ENCODE measurements at regions not wholly inside any gene's neighbourhood (a gene's known extent, or its start where the extent isn't known, plus 50 kb on each side); places are given as distances from the start of the nearest gene placed in this dataset.

DNA sequence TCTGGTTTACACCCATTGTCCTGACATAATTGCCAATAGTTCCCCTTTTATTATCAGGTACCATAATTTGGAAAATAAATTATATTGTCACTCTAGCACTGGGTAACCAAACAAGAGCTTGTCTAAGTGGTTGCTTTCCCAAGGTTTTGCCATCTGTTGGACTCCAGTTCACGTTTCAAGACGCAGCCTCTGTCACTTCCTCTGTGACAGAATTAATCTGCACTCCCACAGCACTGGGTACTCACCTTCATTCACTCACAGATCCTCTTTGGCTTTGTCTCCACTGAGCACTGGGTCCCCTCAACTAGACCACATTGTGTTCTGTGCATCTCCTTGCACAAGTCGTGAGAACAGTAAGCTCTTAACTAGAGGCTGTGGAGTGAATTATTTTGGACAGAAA lies 123.6 kb upstream of the JUN start:
- WGBS, 2 donors, result 31 to 58% methylated on average over 3 of the region's 3 CpGs
- intact Hi-C loops (cut with DNase I), result loop anchor here (5.0 kb wide), 1 partner anchor 60 kb away; no protein-coding TSS in a partner anchor
- Histone ChIP-seq H3K36me3 (no peaks in the 10 kb centered on the region), H3K4me1 (peaks cover 0 to 21% (median 7%) of the 10 kb centered on the region in 4 donors), H3K27me3 (no peaks in the 10 kb centered on the region), H3K9me3 (no peaks in the 10 kb centered on the region), H3K4me3 (no peak overlapping the region), H3K27ac (no peak overlapping the region)
- TF ChIP-seq, protein P1, sequence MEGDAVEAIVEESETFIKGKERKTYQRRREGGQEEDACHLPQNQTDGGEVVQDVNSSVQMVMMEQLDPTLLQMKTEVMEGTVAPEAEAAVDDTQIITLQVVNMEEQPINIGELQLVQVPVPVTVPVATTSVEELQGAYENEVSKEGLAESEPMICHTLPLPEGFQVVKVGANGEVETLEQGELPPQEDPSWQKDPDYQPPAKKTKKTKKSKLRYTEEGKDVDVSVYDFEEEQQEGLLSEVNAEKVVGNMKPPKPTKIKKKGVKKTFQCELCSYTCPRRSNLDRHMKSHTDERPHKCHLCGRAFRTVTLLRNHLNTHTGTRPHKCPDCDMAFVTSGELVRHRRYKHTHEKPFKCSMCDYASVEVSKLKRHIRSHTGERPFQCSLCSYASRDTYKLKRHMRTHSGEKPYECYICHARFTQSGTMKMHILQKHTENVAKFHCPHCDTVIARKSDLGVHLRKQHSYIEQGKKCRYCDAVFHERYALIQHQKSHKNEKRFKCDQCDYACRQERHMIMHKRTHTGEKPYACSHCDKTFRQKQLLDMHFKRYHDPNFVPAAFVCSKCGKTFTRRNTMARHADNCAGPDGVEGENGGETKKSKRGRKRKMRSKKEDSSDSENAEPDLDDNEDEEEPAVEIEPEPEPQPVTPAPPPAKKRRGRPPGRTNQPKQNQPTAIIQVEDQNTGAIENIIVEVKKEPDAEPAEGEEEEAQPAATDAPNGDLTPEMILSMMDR (IDR thresholded peaks at IDR 0.05), result no peak
- no peak for TF ChIP-seq EP300 (IDR thresholded peaks at IDR 0.05)
- DNase-seq, result no peak

DNA sequence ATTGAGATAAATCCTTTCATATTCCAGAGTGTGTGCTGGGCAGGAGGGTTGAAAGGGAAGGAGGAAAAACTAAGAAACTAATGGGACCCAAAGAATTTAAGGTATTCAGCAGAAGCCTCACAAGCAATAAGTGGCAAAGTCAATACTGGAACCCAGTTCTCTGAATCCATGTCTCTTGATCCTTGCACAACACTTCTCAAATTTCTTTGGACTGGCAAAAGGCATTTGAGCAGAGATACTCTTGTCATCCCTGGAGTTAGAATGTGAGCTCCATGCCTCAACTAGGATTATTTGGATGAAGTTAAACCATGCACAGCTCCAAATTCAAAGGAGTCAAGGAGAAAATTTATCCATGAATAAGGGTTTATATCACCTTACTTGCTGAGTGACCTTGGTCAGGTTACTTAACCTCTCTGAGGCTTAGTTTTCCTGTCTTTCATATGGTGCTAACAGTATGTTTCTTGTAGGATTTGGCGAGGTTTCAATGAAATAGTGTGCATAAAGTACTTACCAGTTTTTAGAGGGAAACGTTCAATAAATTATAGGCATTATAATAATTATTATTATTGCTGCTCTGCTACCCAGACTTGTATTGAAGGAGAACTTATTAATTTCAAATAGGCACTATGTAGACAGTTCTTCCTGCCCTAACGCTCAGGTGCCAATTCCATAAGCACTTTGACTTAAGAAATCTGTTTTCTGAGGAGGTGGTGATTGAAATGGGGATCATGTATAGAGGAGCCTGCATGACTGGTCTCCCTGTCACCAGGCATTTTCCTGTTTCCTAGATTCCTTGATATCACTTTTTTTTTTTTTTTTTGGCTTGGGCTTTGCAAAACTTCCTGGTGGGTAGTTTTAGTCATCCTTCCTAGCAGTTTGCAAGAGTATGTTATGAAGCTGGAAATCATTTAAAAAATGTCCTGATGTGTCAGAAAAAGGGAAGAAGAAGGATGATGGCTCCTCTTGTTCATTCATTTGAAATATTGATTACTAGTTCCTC lies 125.0 kb upstream of the JUN start:
- 81 to 90% methylated on average over 3 of the region's 3 CpGs for WGBS, 2 donors
- intact Hi-C loops (cut with DNase I), result loop anchor here (5.0 kb wide), 1 partner anchor 58 kb away; no protein-coding TSS in a partner anchor
- TF ChIP-seq POLR2A (IDR thresholded peaks at IDR 0.05) (no peak), POLR2AphosphoS5 (IDR thresholded peaks at IDR 0.05) (no peak), EP300 (IDR thresholded peaks at IDR 0.05) (no peak)
- TF ChIP-seq, protein P1 (IDR thresholded peaks at IDR 0.05), result no peak
- no peaks in the 10 kb centered on the region for H3K9me3 ChIP-seq
- no peak for DNase-seq
- no peaks in the 10 kb centered on the region for H3K36me3 ChIP-seq
- peaks cover 0 to 14% (median 5%) of the 10 kb centered on the region in 4 donors for H3K4me1 ChIP-seq
- H3K4me3 ChIP-seq, result no peak overlapping the region
- H3K27me3 ChIP-seq, result no peaks in the 10 kb centered on the region
- no peak overlapping the region for H3K27ac ChIP-seq

DNA sequence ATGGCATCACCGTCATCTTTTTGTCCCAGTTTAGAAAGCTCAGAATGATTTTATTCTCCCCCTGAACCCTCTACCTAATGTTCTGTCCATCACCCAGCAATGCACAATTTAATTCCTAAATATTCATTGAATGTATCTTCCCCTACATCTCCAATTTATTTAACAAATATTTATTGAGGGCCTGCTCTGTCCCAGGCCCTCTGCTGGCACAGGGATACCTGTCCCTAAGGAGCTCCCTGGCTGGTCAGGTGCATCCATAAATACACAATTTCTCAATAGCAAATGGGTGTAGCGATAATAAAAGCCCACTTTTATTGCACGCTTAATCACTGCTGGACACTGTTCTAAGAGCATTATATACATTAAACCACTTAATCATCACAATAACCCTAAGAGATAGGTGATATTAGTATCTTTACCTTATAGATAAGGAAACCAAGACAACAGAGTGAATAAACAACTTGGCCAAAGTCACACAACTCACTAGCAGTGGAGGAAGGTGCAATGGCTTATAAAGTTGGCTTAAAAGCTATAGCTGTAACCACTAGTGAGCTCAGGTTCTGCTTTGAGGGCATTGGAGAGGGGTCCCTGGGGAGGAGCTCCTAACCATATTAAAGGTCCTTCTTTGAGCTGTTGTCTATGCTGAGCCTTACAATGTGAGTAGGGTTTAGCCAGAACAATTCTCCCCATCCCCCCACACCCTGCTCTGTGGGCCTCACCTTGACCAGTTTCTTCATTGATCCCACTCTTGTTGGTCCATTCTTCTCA lies 126.3 kb upstream of the JUN start:
- WGBS, 2 donors, result 96 to 98% methylated on average over 3 of the region's 3 CpGs
- TF ChIP-seq EP300 (IDR thresholded peaks at IDR 0.05), result no peak
- TF ChIP-seq POLR2A (IDR thresholded peaks at IDR 0.05), result no peak
- TF ChIP-seq POLR2AphosphoS5 (IDR thresholded peaks at IDR 0.05), result no peak
- TF ChIP-seq, protein P1 (IDR thresholded peaks at IDR 0.05), result no peak
- intact Hi-C loops (cut with DNase I), result loop anchor here (5.0 kb wide), 1 partner anchor 57 kb away; no protein-coding TSS in a partner anchor
- Histone ChIP-seq H3K9me3 (peaks cover 0 to 8% (median 0%) of the 10 kb centered on the region in 4 donors), H3K27ac (no peak overlapping the region), H3K4me3 (no peak overlapping the region), H3K4me1 (peaks cover 0 to 5% (median 0%) of the 10 kb centered on the region in 4 donors), H3K36me3 (no peaks in the 10 kb centered on the region), H3K27me3 (no peaks in the 10 kb centered on the region)
- DNase-seq, result no peak

DNA sequence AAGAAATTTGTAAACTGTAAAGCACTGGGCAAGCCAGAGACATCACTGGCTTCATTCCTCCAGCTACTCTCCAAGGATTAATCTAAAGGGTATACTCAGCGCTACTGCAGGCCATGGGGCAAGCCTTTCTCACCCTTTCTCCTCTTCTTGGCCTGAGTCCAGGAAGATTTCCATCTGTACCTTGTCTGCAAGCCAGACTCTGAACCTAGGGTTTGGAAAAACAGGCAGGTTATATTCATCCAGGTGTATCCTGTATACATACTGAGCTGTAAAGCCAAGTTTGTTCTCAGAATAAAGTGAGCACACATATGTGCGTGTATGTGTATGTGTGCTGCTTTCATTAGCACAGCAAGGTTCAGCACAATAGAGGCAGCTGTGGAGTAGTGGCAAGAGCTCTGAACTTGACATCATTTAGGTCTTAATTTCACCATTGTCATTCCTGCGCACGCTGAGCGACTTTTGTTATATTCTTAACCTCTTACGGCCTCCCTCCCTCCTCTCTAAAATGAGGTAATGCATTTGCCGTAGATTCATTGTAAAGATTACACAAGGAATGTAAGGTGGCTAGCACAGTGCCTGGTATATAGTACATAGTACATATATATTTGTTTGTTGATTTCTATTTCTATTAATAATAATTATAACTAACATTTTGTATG lies 128.1 kb upstream of the JUN start:
- no peak for DNase-seq
- no peaks in the 10 kb centered on the region for H3K4me1 ChIP-seq
- intact Hi-C loops (cut with DNase I), result no loop called here
- no peaks in the 10 kb centered on the region for H3K36me3 ChIP-seq
- no peak overlapping the region for H3K4me3 ChIP-seq
- peaks cover 0 to 10% (median 0%) of the 10 kb centered on the region in 4 donors for H3K9me3 ChIP-seq
- no peak overlapping the region for H3K27ac ChIP-seq
- no peaks in the 10 kb centered on the region for H3K27me3 ChIP-seq
- TF ChIP-seq POLR2AphosphoS5 (IDR thresholded peaks at IDR 0.05) (no peak), EP300 (IDR thresholded peaks at IDR 0.05) (no peak), POLR2A (IDR thresholded peaks at IDR 0.05) (no peak)
- TF ChIP-seq, protein P1 (IDR thresholded peaks at IDR 0.05), result no peak
- 26 to 73% methylated on average over 7 of the region's 7 CpGs for WGBS, 2 donors

All from sigmoid colon (tissue), 6 donors.